Kidney epithelial cell (primary cell): ENCODE measurements at regions not wholly inside any gene's neighbourhood (a gene's known extent, or its start where the extent isn't known, plus 50 kb on each side); places are given as distances from the start of the nearest gene placed in this dataset.

ENCODE experiments used
- DNase-seq: peaks from one replicate; pipeline ENCODE4 v3.0.0-alpha.2; 2010; ENCODE audit warnings: low read depth
- H3K27me3 ChIP-seq: 2 replicates; pipeline ENCODE4 v1.6.0; 2011; ENCODE audit warnings: low read length; ENCODE audit not compliant: control insufficient read depth, insufficient read depth
- H3K36me3 ChIP-seq: 2 replicates; pipeline ENCODE4 v1.5.1; 2011; ENCODE audit warnings: low read length; ENCODE audit not compliant: control insufficient read depth, insufficient read depth
- H3K4me3 ChIP-seq: 2 replicates; pipeline ENCODE4 v1.5.1; 2011; ENCODE audit warnings: low read depth, mild to moderate bottlenecking, control low read depth, low read length
- CTCF ChIP-seq: IDR thresholded peaks from 2 replicates; pipeline ENCODE4 v1.5.1; 2011; ENCODE audit warnings: mild to moderate bottlenecking, moderate library complexity, low read length, control low read depth, inconsistent platforms; ENCODE audit not compliant: insufficient read depth, poor library complexity, severe bottlenecking

- DNase-seq = peak; percentile 9
- H3K36me3 ChIP-seq = no peaks in the 10 kb centered on the region
- TF ChIP-seq CTCF = no peak
- no peaks in the 10 kb centered on the region for H3K27me3 ChIP-seq
- no peak overlapping the region for H3K4me3 ChIP-seq
Observed at GRCh38 chr6:19415605-19416326, 421.4 kb upstream of the ID4 start.

GRCh38 chr6:19416811-19417210, 420.4 kb upstream of the ID4 start:
- no peak overlapping the region for H3K4me3 ChIP-seq
- no peaks in the 10 kb centered on the region for H3K36me3 ChIP-seq
- TF ChIP-seq CTCF = no peak
- DNase-seq = no peak
- no peaks in the 10 kb centered on the region for H3K27me3 ChIP-seq

GRCh38 chr6:19417713-19418112, 419.5 kb upstream of the ID4 start:
- no peaks in the 10 kb centered on the region for H3K27me3 ChIP-seq
- H3K4me3 ChIP-seq = no peak overlapping the region
- peak; percentile 65 for DNase-seq
- H3K36me3 ChIP-seq = no peaks in the 10 kb centered on the region
- no peak for TF ChIP-seq CTCF

GRCh38 chr6:19424853-19425252, 412.3 kb upstream of the ID4 start:
- no peaks in the 10 kb centered on the region for H3K27me3 ChIP-seq
- no peak for TF ChIP-seq CTCF
- no peak for DNase-seq

GRCh38 chr6:19427548-19427947, 409.6 kb upstream of the ID4 start:
- no peak overlapping the region for H3K4me3 ChIP-seq
- H3K27me3 ChIP-seq = no peaks in the 10 kb centered on the region
- no peak for DNase-seq
- TF ChIP-seq CTCF = no peak
- H3K36me3 ChIP-seq = no peaks in the 10 kb centered on the region

More at GRCh38 chr6:19424853-19425252, 412.3 kb upstream of the ID4 start:
- no peaks in the 10 kb centered on the region for H3K36me3 ChIP-seq
- no peak overlapping the region for H3K4me3 ChIP-seq

- H3K36me3 ChIP-seq = no peaks in the 10 kb centered on the region
- DNase-seq = no peak
- H3K27me3 ChIP-seq = no peaks in the 10 kb centered on the region
- no peak for TF ChIP-seq CTCF
- no peak overlapping the region for H3K4me3 ChIP-seq
Observed at GRCh38 chr6:19432966-19433498, 404.1 kb upstream of the ID4 start.
